ENCODE measurements at regions not wholly inside any gene's neighbourhood (a gene's known extent, or its start where the extent isn't known, plus 50 kb on each side); places are given as distances from the start of the nearest gene placed in this dataset.

DNA sequence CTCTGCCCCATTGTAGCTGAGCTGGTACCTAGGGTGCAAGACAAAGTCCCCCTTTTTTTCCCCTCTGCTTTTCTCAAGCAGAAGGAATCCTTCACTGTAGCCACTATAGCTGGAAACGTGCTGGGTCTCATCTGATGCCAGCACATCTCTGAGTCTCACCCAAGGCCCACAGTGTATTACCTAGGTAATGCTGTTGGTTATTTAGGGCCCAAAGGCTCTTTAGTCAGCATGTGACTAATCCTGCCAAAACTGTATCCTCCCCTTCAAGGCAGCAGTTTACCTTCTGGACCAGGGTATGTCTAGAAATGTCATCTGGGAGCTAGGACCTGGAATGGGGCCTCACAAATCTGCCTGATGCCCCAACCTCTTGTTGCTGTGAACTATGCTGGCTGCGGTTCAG lies 423.4 kb downstream of the NUF2 start:
- WGBS (ENCODE audit: insufficient coverage) = no CpG with 5 or more reads among the region's 2 CpGs

GRCh38 chr1:163747261-163747660 lies 425.5 kb downstream of the NUF2 start:
- H3K9me3 Mint-ChIP-seq = peaks cover 20 to 27% (median 23%) of the 10 kb centered on the region in 3 donors
- ATAC-seq (replicated peaks in 1 of 4) (no peak), DNase-seq (no peak)
- no peaks in the 10 kb centered on the region for H3K36me3 Mint-ChIP-seq
- H3K4me1 ChIP-seq (ENCODE audit: control insufficient read depth in 1 of 2, extremely low read depth in 1 of 2, insufficient read depth in 2 of 2, low read length in 2 of 2) = no peaks in the 10 kb centered on the region
- no peak overlapping the region for H3K4me3 Mint-ChIP-seq
- H3K27me3 ChIP-seq (replicated peaks in 1 of 2; ENCODE audit: control insufficient read depth in 2 of 2, extremely low read depth in 1 of 2, insufficient read depth in 2 of 2, low read length in 1 of 2) = no peaks in the 10 kb centered on the region
- ChIA-PET POLR2A (no interaction called here), CTCF (no interaction called here)
- no peaks in the 10 kb centered on the region for H3K4me1 Mint-ChIP-seq
- no peak overlapping the region for H3K27ac Mint-ChIP-seq
- no peak overlapping the region for H3K27ac ChIP-seq (ENCODE audit: low read length)
- H3K27me3 Mint-ChIP-seq = no peaks in the 10 kb centered on the region
- no peaks in the 10 kb centered on the region for H3K36me3 ChIP-seq (ENCODE audit: control insufficient read depth in 2 of 2, extremely low read depth in 1 of 2, insufficient read depth in 1 of 2, low read length in 1 of 2)
- H3K9me3 ChIP-seq = no peaks in the 10 kb centered on the region
- no peak overlapping the region for H3K4me3 ChIP-seq (ENCODE audit: control insufficient read depth in 1 of 2, extremely low read depth in 1 of 2, low read length in 1 of 2)

More for the DNA sequence above, 423.4 kb downstream of the NUF2 start:
- Mint-ChIP-seq H3K4me1 (no peaks in the 10 kb centered on the region), H3K27me3 (no peaks in the 10 kb centered on the region), H3K36me3 (no peaks in the 10 kb centered on the region), H3K27ac (no peak overlapping the region), H3K4me3 (no peak overlapping the region), H3K9me3 (peaks cover 23 to 41% (median 23%) of the 10 kb centered on the region in 3 donors)
- ChIA-PET CTCF (no interaction called here), POLR2A (no interaction called here)
- H3K9me3 ChIP-seq = no peaks in the 10 kb centered on the region
- H3K27me3 ChIP-seq (replicated peaks in 1 of 2; ENCODE audit: control insufficient read depth in 2 of 2, extremely low read depth in 1 of 2, insufficient read depth in 2 of 2, low read length in 1 of 2) = no peaks in the 10 kb centered on the region
- no peak for ATAC-seq (replicated peaks in 1 of 4)
- no peaks in the 10 kb centered on the region for H3K36me3 ChIP-seq (ENCODE audit: control insufficient read depth in 2 of 2, extremely low read depth in 1 of 2, insufficient read depth in 1 of 2, low read length in 1 of 2)
- DNase-seq = no peak
- no peak overlapping the region for H3K4me3 ChIP-seq (ENCODE audit: control insufficient read depth in 1 of 2, extremely low read depth in 1 of 2, low read length in 1 of 2)
- H3K27ac ChIP-seq (ENCODE audit: low read length) = no peak overlapping the region
- H3K4me1 ChIP-seq (ENCODE audit: control insufficient read depth in 1 of 2, extremely low read depth in 1 of 2, insufficient read depth in 2 of 2, low read length in 2 of 2) = no peaks in the 10 kb centered on the region

DNA sequence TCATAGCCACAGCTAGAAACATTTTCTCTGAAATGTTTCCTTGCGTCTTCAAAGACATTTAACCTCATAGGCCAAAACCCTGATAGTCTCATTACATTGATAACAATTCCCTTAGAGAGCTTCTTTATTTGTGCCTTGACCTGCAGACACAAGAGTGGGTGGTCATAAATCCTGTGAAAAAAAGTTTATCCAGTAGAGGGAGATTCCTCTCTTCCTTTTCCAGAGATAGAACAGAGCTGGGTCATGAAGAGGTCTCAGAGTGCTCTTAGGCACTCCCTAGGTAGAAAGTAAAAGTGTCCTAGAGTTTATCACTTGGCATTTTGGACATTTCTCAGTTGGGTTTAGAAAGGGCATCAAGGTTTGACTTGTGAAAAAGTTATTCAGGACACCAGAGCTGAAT lies 426.1 kb downstream of the NUF2 start:
- no CpG with 5 or more reads among the region's 1 CpG for WGBS (ENCODE audit: insufficient coverage)
- Histone ChIP-seq H3K36me3 (ENCODE audit: control insufficient read depth in 2 of 2, extremely low read depth in 1 of 2, insufficient read depth in 1 of 2, low read length in 1 of 2) (no peaks in the 10 kb centered on the region), H3K4me1 (ENCODE audit: control insufficient read depth in 1 of 2, extremely low read depth in 1 of 2, insufficient read depth in 2 of 2, low read length in 2 of 2) (no peaks in the 10 kb centered on the region), H3K27me3 (replicated peaks in 1 of 2; ENCODE audit: control insufficient read depth in 2 of 2, extremely low read depth in 1 of 2, insufficient read depth in 2 of 2, low read length in 1 of 2) (no peaks in the 10 kb centered on the region), H3K9me3 (no peaks in the 10 kb centered on the region), H3K27ac (ENCODE audit: low read length) (no peak overlapping the region), H3K4me3 (ENCODE audit: control insufficient read depth in 1 of 2, extremely low read depth in 1 of 2, low read length in 1 of 2) (no peak overlapping the region)
- Mint-ChIP-seq H3K9me3 (peaks cover 14 to 22% (median 19%) of the 10 kb centered on the region in 3 donors), H3K36me3 (no peaks in the 10 kb centered on the region), H3K4me3 (no peak overlapping the region), H3K27ac (no peak overlapping the region), H3K27me3 (no peaks in the 10 kb centered on the region), H3K4me1 (no peaks in the 10 kb centered on the region)
- DNase-seq (no peak), ATAC-seq (replicated peaks in 1 of 4) (no peak)
- POLR2A ChIA-PET = no interaction called here
- CTCF ChIA-PET = no interaction called here

DNA sequence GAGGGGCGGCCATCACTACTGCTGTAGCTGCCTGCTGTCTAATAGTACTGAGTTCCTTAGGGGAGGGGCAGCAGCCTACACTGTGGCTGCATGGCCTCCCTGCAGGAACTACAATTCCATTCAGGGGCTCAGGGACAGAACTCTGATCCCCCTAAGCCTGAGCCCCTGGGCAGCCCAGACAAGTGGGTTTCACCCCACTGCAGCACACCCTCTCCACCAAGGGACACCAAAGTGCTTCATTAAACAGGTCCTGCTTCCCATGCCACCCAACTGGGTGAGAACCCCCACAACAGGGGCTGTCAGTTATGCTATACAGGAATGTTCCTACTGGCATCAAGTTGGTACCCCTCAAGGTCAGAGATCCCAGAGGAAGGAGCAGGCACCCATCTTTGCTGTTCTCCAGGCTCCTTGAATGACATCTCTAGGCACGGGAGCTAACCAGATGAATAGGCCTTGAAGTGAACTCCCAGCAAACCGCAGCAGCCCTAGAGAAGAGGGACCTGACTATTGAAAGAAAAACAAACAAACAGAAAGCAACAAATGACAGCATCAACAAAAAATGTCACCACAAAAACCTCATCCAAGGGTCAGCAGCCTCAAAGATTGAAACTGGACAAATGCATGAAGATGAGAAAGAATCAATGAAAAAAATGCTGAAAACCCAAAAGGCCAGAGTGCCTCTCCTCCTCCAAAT lies 437.4 kb downstream of the NUF2 start:
- Mint-ChIP-seq H3K4me3 (no peak overlapping the region), H3K4me1 (no peaks in the 10 kb centered on the region), H3K9me3 (peaks cover 19 to 30% (median 24%) of the 10 kb centered on the region in 3 donors), H3K27me3 (no peaks in the 10 kb centered on the region), H3K27ac (no peak overlapping the region), H3K36me3 (no peaks in the 10 kb centered on the region)
- no peaks in the 10 kb centered on the region for H3K36me3 ChIP-seq (ENCODE audit: control insufficient read depth in 2 of 2, extremely low read depth in 1 of 2, insufficient read depth in 1 of 2, low read length in 1 of 2)
- 67% methylated on average over 1 of the region's 3 CpGs for WGBS (ENCODE audit: insufficient coverage)
- DNase-seq = no peak
- no peaks in the 10 kb centered on the region for H3K4me1 ChIP-seq (ENCODE audit: control insufficient read depth in 1 of 2, extremely low read depth in 1 of 2, insufficient read depth in 2 of 2, low read length in 2 of 2)
- no peak overlapping the region for H3K4me3 ChIP-seq (ENCODE audit: control insufficient read depth in 1 of 2, extremely low read depth in 1 of 2, low read length in 1 of 2)
- H3K9me3 ChIP-seq = no peaks in the 10 kb centered on the region
- ChIA-PET POLR2A (no interaction called here), CTCF (no interaction called here)
- H3K27me3 ChIP-seq (replicated peaks in 1 of 2; ENCODE audit: control insufficient read depth in 2 of 2, extremely low read depth in 1 of 2, insufficient read depth in 2 of 2, low read length in 1 of 2) = peaks cover 0 to 5% of the 10 kb centered on the region in 2 experiments
- H3K27ac ChIP-seq (ENCODE audit: low read length) = no peak overlapping the region
- ATAC-seq (replicated peaks in 1 of 4) = no peak

GRCh38 chr1:163761898-163762297 lies 440.1 kb downstream of the NUF2 start:
- H3K27me3 Mint-ChIP-seq = no peaks in the 10 kb centered on the region
- H3K27ac ChIP-seq (ENCODE audit: low read length) = no peak overlapping the region
- H3K36me3 ChIP-seq (ENCODE audit: control insufficient read depth in 2 of 2, extremely low read depth in 1 of 2, insufficient read depth in 1 of 2, low read length in 1 of 2) = no peaks in the 10 kb centered on the region
- CTCF ChIA-PET = no interaction called here
- no peak overlapping the region for H3K4me3 ChIP-seq (ENCODE audit: control insufficient read depth in 1 of 2, extremely low read depth in 1 of 2, low read length in 1 of 2)
- POLR2A ChIA-PET = no interaction called here
- ATAC-seq (replicated peaks in 1 of 4) = no peak
- 100% methylated on average over 1 of the region's 3 CpGs for WGBS (ENCODE audit: insufficient coverage)
- H3K9me3 ChIP-seq = no peaks in the 10 kb centered on the region
- DNase-seq = no peak
- H3K9me3 Mint-ChIP-seq = peaks cover 19 to 34% (median 27%) of the 10 kb centered on the region in 3 donors
- no peak overlapping the region for H3K4me3 Mint-ChIP-seq
- peaks cover 0 to 5% of the 10 kb centered on the region in 2 experiments for H3K27me3 ChIP-seq (replicated peaks in 1 of 2; ENCODE audit: control insufficient read depth in 2 of 2, extremely low read depth in 1 of 2, insufficient read depth in 2 of 2, low read length in 1 of 2)
- H3K4me1 Mint-ChIP-seq = no peaks in the 10 kb centered on the region
- no peaks in the 10 kb centered on the region for H3K4me1 ChIP-seq (ENCODE audit: control insufficient read depth in 1 of 2, extremely low read depth in 1 of 2, insufficient read depth in 2 of 2, low read length in 2 of 2)
- no peaks in the 10 kb centered on the region for H3K36me3 Mint-ChIP-seq
- H3K27ac Mint-ChIP-seq = no peak overlapping the region

- H3K27ac ChIP-seq (ENCODE audit: low read length) = no peak overlapping the region
- no peak overlapping the region for H3K4me3 ChIP-seq (ENCODE audit: control insufficient read depth in 1 of 2, extremely low read depth in 1 of 2, low read length in 1 of 2)
- H3K9me3 ChIP-seq = no peaks in the 10 kb centered on the region
- no peaks in the 10 kb centered on the region for H3K27me3 ChIP-seq (replicated peaks in 1 of 2; ENCODE audit: control insufficient read depth in 2 of 2, extremely low read depth in 1 of 2, insufficient read depth in 2 of 2, low read length in 1 of 2)
- Mint-ChIP-seq H3K27me3 (no peaks in the 10 kb centered on the region), H3K36me3 (no peaks in the 10 kb centered on the region), H3K9me3 (peaks cover 0 to 12% (median 8%) of the 10 kb centered on the region in 3 donors), H3K4me1 (no peaks in the 10 kb centered on the region), H3K4me3 (no peak overlapping the region), H3K27ac (no peak overlapping the region)
- ChIA-PET CTCF (no interaction called here), POLR2A (no interaction called here)
- H3K36me3 ChIP-seq (ENCODE audit: control insufficient read depth in 2 of 2, extremely low read depth in 1 of 2, insufficient read depth in 1 of 2, low read length in 1 of 2) = no peaks in the 10 kb centered on the region
- WGBS (ENCODE audit: insufficient coverage) = 25% methylated on average over 2 of the region's 7 CpGs
- DNase-seq (no peak), ATAC-seq (replicated peaks in 1 of 4) (no peak)
- H3K4me1 ChIP-seq (ENCODE audit: control insufficient read depth in 1 of 2, extremely low read depth in 1 of 2, insufficient read depth in 2 of 2, low read length in 2 of 2) = no peaks in the 10 kb centered on the region
These were observed 444.6 kb downstream of the NUF2 start for GRCh38 chr1:163766257-163766918.
